H1 (cell line): ENCODE measurements at regions not wholly inside any gene's neighbourhood (a gene's known extent, or its start where the extent isn't known, plus 50 kb on each side); places are given as distances from the start of the nearest gene placed in this dataset.

ENCODE experiments used
- CTCF ChIA-PET: fragments of 300-600 bp; sonication (Branson Sonifier 250); formaldehyde crosslinking; loops from one replicate; lab custom pipeline; 2021; ENCODE audit not compliant: partially characterized antibody; lab: Charles Lee
- POLR2A ChIA-PET: fragments of 300-600 bp; sonication (Branson Sonifier 250); formaldehyde crosslinking; loops from one replicate; lab custom pipeline; 2021; ENCODE audit warnings: inconsistent platforms; ENCODE audit not compliant: partially characterized antibody; lab: Charles Lee
- DNase-seq, 2 experiments: peaks; one replicate each; pipeline versions ENCODE4 v3.0.0 to v3.0.0-alpha.2; 2010 to 2022; ENCODE audit warnings: low spot score in 2 of 2, low read depth in 1 of 2, mixed read lengths in 1 of 2
- FAIRE-seq: peaks from 2 replicates; lab custom pipeline; 2011; peaks lifted over from hg19 to GRCh38; lab: Jason Lieb, UNC
- H2AFZ ChIP-seq: 2 replicates; pipeline ENCODE4 v1.8.1; 2012; ENCODE audit warnings: low read length, inconsistent platforms
- H2AK5ac ChIP-seq: 2 replicates; pipeline ENCODE4 v1.6.1; 2013; ENCODE audit warnings: low read depth, low read length
- H2BK120ac ChIP-seq: replicated peaks from 2 replicates; pipeline ENCODE3; 2013; ENCODE audit warnings: low read depth, low read length, inconsistent platforms
- H2BK12ac ChIP-seq: 2 replicates; pipeline ENCODE4 v1.6.1; 2013; ENCODE audit warnings: low read depth, low read length
- H2BK15ac ChIP-seq: 2 replicates; pipeline ENCODE4 v1.6.1; 2013; ENCODE audit warnings: low read length
- H2BK20ac ChIP-seq: 2 replicates; pipeline ENCODE4 v1.6.1; 2013; ENCODE audit warnings: low read length
- H2BK5ac ChIP-seq: 2 replicates; pipeline ENCODE4 v1.6.1; 2013; ENCODE audit warnings: low read depth, low read length
- H3K14ac ChIP-seq: 2 replicates; pipeline ENCODE4 v1.6.1; 2013; ENCODE audit warnings: inconsistent platforms; ENCODE audit not compliant: insufficient read length
- H3K18ac ChIP-seq: 2 replicates; pipeline ENCODE4 v1.6.1; 2013; ENCODE audit warnings: low read length; ENCODE audit errors: extremely low read depth
- H3K23ac ChIP-seq: 2 replicates; pipeline ENCODE4 v1.6.1; 2013; ENCODE audit warnings: inconsistent platforms; ENCODE audit not compliant: insufficient read length
- H3K23me2 ChIP-seq: 2 replicates; pipeline ENCODE4 v1.6.1; 2013; ENCODE audit warnings: low read depth, low read length
- H3K27ac ChIP-seq: 2 replicates; pipeline ENCODE4 v1.6.1; 2011; ENCODE audit warnings: low read depth, low read length, inconsistent platforms
- H3K27me3 ChIP-seq, 4 experiments: replicated peaks in 1 of 4; 1 replicate in 1 of 4; 2 replicates in 3 of 4; pipeline versions ENCODE4 v1.6.1 to v1.8.1; 2011 to 2013; ENCODE audit warnings: low read length in 3 of 4, mild to moderate bottlenecking in 3 of 4, inconsistent platforms in 2 of 4, mixed read lengths in 2 of 4, moderate library complexity in 1 of 4; ENCODE audit not compliant: control insufficient read depth in 3 of 4, insufficient read depth in 3 of 4; ENCODE audit errors: extremely low read depth in 1 of 4
- H3K36me3 ChIP-seq, 4 experiments: 2 replicates each; pipeline versions ENCODE4 v1.6.1 to v1.8.1; 2011 to 2013; ENCODE audit warnings: mild to moderate bottlenecking in 4 of 4, low read length in 3 of 4, moderate library complexity in 2 of 4, control low read depth in 1 of 4, inconsistent platforms in 1 of 4; ENCODE audit not compliant: insufficient read depth in 4 of 4, control insufficient read depth in 2 of 4
- H3K4ac ChIP-seq: replicated peaks from 2 replicates; pipeline ENCODE3; 2013; ENCODE audit warnings: low read length, low read depth, mixed read lengths, inconsistent platforms; ENCODE audit not compliant: insufficient read length
- H3K4me1 ChIP-seq, 4 experiments: replicated peaks in 1 of 4; 1 replicate in 1 of 4; 2 replicates in 3 of 4; pipeline versions ENCODE4 v1.6.1 to v1.8.1; 2011 to 2013; ENCODE audit warnings: low read length in 3 of 4, inconsistent platforms in 2 of 4, mixed read lengths in 1 of 4; ENCODE audit not compliant: insufficient read depth in 4 of 4, control insufficient read depth in 3 of 4
- H3K4me2 ChIP-seq, 2 experiments: 2 replicates each; pipeline versions ENCODE4 v1.6.1 to v1.8.1; 2011 to 2013; ENCODE audit warnings: low read depth in 2 of 2, low read length in 2 of 2, control low read depth in 1 of 2, inconsistent platforms in 1 of 2, mild to moderate bottlenecking in 1 of 2; ENCODE audit not compliant: insufficient read depth in 1 of 2
- H3K4me3 ChIP-seq, 4 experiments: fragments of 200-600, 300-600 bp in 1 of 4; sonication (generic), shearing (Covaris generic), sonication (Bioruptor Twin) in 1 of 4; 2 replicates each; pipeline versions ENCODE4 v1.5.1 to v1.8.1; 2011 to 2016; ENCODE audit warnings: low read length in 4 of 4, low read depth in 3 of 4, control low read depth in 2 of 4, inconsistent platforms in 2 of 4, mild to moderate bottlenecking in 2 of 4, mixed read lengths in 1 of 4, moderate library complexity in 1 of 4; ENCODE audit not compliant: insufficient read depth in 2 of 4; ENCODE audit errors: extremely low read depth in 1 of 4
- H3K56ac ChIP-seq: replicated peaks from 2 replicates; pipeline ENCODE3; 2013; ENCODE audit warnings: low read depth, mild to moderate bottlenecking, mixed read lengths, low read length, inconsistent platforms; ENCODE audit not compliant: insufficient read length
- H3K79me1 ChIP-seq: 2 replicates; pipeline ENCODE4 v1.6.1; 2013; ENCODE audit warnings: low read depth, low read length, control low read depth
- H3K79me2 ChIP-seq, 2 experiments: 2 replicates each; pipeline versions ENCODE4 v1.6.1 to v1.8.1; 2012 to 2013; ENCODE audit warnings: low read length in 2 of 2, mild to moderate bottlenecking in 2 of 2, inconsistent platforms in 1 of 2; ENCODE audit not compliant: insufficient read depth in 2 of 2, control insufficient read depth in 1 of 2
- H3K9ac ChIP-seq, 4 experiments: replicated peaks in 1 of 4; 1 replicate in 1 of 4; 2 replicates in 3 of 4; pipeline versions ENCODE4 v1.6.1 to v1.8.1; 2011 to 2013; ENCODE audit warnings: low read depth in 3 of 4, low read length in 3 of 4, control low read depth in 2 of 4, mild to moderate bottlenecking in 2 of 4, moderate library complexity in 2 of 4, inconsistent platforms in 1 of 4; ENCODE audit errors: extremely low read depth in 1 of 4
- H3K9me3 ChIP-seq, 2 experiments: 2 replicates each; pipeline versions ENCODE4 v1.6.1 to v1.8.1; 2012 to 2013; ENCODE audit warnings: mild to moderate bottlenecking in 2 of 2, moderate library complexity in 2 of 2, control low read depth in 1 of 2, inconsistent platforms in 1 of 2, low read depth in 1 of 2, low read length in 1 of 2, mixed read lengths in 1 of 2; ENCODE audit not compliant: insufficient read depth in 2 of 2
- H4K20me1 ChIP-seq, 2 experiments: replicated peaks in 1 of 2; 2 replicates each; pipeline versions ENCODE3 to v1.8.1; 2011 to 2013; ENCODE audit warnings: inconsistent platforms in 2 of 2, low read length in 2 of 2, mild to moderate bottlenecking in 1 of 2; ENCODE audit not compliant: insufficient read depth in 2 of 2, control insufficient read depth in 1 of 2
- H4K5ac ChIP-seq: 2 replicates; pipeline ENCODE4 v1.6.1; 2013; ENCODE audit warnings: low read length, low read depth, mixed read lengths, inconsistent platforms; ENCODE audit not compliant: insufficient read length
- H4K8ac ChIP-seq: 2 replicates; pipeline ENCODE4 v1.8.0; 2013; ENCODE audit warnings: mild to moderate bottlenecking, moderate library complexity, low read length, inconsistent platforms; ENCODE audit not compliant: insufficient read depth; ENCODE audit errors: extremely low read depth
- H4K91ac ChIP-seq: replicated peaks from 2 replicates; pipeline ENCODE3; 2013; ENCODE audit warnings: low read length, mixed read lengths, inconsistent platforms; ENCODE audit not compliant: insufficient read length
- CEBPB ChIP-seq: IDR thresholded peaks from 2 replicates; pipeline ENCODE4 v1.6.1; 2012; ENCODE audit warnings: low read depth, low read length
- CHD2 ChIP-seq: IDR thresholded peaks from 2 replicates; pipeline ENCODE4 v1.6.1; 2012; ENCODE audit warnings: low read length, improper control_type of control experiment
- NRF1 ChIP-seq: IDR thresholded peaks from 2 replicates; pipeline ENCODE4 v1.6.1; 2011; ENCODE audit warnings: mild to moderate bottlenecking, low read depth, low read length, improper control_type of control experiment
- RBBP5 ChIP-seq: IDR thresholded peaks from 2 replicates; pipeline ENCODE4 v1.7.1; 2012; ENCODE audit warnings: low read depth, mild to moderate bottlenecking, inconsistent platforms, low read length, moderate library complexity, borderline replicate concordance
- SIN3A ChIP-seq, 2 experiments: IDR thresholded peaks in 1 of 2; conservative IDR thresholded peaks in 1 of 2; 2 replicates each; pipeline ENCODE4 v1.6.1; 2011 to 2012; ENCODE audit warnings: low read length in 2 of 2, improper control_type of control experiment in 1 of 2, low read depth in 1 of 2, mild to moderate bottlenecking in 1 of 2
- TAF1 ChIP-seq: IDR thresholded peaks from 2 replicates; pipeline ENCODE4 v1.6.1; 2011; ENCODE audit warnings: mild to moderate bottlenecking, low read depth, low read length
- TAF7 ChIP-seq: optimal IDR thresholded peaks from 2 replicates; pipeline ENCODE3; 2011; ENCODE audit warnings: low read depth, mild to moderate bottlenecking, inconsistent platforms, low read length, moderate library complexity, borderline replicate concordance
- WGBS, 2 experiments: shearing (Covaris generic) in 1 of 2; methylation state at CpG; one replicate each; pipeline versions ENCODE4 v1.1.6 to v1.1.7; 2013 to 2015; ENCODE audit warnings: low lambda C conversion rate in 2 of 2, mixed read lengths in 2 of 2, inconsistent platforms in 1 of 2, low coverage in 1 of 2, missing lambda C conversion rate in 1 of 2; ENCODE audit not compliant: insufficient replicate concordance in 2 of 2, insufficient coverage in 1 of 2, insufficient read length in 1 of 2; ENCODE audit errors: extremely low coverage in 1 of 2, missing lambda C conversion rate in 1 of 2; 5-methylcytosine and 5-hydroxymethylcytosine counted together

DNA sequence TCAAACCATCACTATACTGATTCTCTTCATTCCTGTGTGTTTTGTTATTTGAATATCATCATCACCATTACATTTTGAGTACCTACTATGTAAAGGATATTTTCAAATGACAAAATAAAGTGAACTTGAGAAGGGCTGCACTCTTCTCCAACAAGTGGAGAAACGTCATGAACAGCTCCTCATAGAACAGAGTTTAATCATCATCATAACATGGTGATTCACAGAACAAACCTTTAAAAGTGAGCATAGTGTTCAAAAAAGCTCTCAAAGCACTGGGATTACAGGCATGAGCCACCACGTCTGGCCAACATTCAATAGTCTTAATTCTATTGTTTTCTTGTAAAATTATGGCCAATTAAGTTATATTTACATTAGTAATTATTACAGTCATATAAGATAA, 993.9 kb downstream of the PDHA2 start:
- no peaks in the 10 kb centered on the region for H3K23me2 ChIP-seq
- no peak overlapping the region for H4K91ac ChIP-seq
- no peaks in the 10 kb centered on the region for H3K9me3 ChIP-seq
- H3K79me2 ChIP-seq, result no peaks in the 10 kb centered on the region
- 92% methylated on average over 2 of the region's 2 CpGs; no CpG with 5 or more reads in 1 of the 2 experiments for WGBS, 2 experiments
- H2BK15ac ChIP-seq, result no peak overlapping the region
- no peak for FAIRE-seq
- H3K23ac ChIP-seq, result no peak overlapping the region
- H4K20me1 ChIP-seq, result no peaks in the 10 kb centered on the region
- no peaks in the 10 kb centered on the region for H3K4me1 ChIP-seq
- H2AK5ac ChIP-seq, result no peak overlapping the region
- no peak overlapping the region for H3K4ac ChIP-seq
- no peak overlapping the region for H2BK120ac ChIP-seq
- POLR2A ChIA-PET, result no interaction called here
- TF ChIP-seq CHD2 (no peak), TAF1 (no peak), SIN3A (conservative IDR thresholded peaks at IDR 0.05 in 1 of 2, IDR thresholded peaks at IDR 0.05 in 1 of 2; ENCODE audit: low read depth in 1 of 2, low read length in 2 of 2) (no peak), CEBPB (no peak), TAF7 (no peak), NRF1 (no peak), RBBP5 (no peak)
- H3K4me2 ChIP-seq, result no peak overlapping the region
- no peaks in the 10 kb centered on the region for H3K79me1 ChIP-seq
- no peak overlapping the region for H2BK12ac ChIP-seq
- H3K27me3 ChIP-seq, result no peaks in the 10 kb centered on the region
- no peak for DNase-seq
- H3K36me3 ChIP-seq, result no peaks in the 10 kb centered on the region
- no peak overlapping the region for H4K5ac ChIP-seq
- H3K4me3 ChIP-seq, result no peak overlapping the region
- H3K18ac ChIP-seq, result no peak overlapping the region
- no peak overlapping the region for H3K14ac ChIP-seq
- H2AFZ ChIP-seq, result no peak overlapping the region
- no peak overlapping the region for H2BK5ac ChIP-seq
- H3K9ac ChIP-seq, result no peak overlapping the region
- no peak overlapping the region for H4K8ac ChIP-seq
- no peak overlapping the region for H3K27ac ChIP-seq
- no peak overlapping the region for H2BK20ac ChIP-seq
- CTCF ChIA-PET, result no interaction called here
- no peak overlapping the region for H3K56ac ChIP-seq
